GM21786 (cell line): ENCODE measurements at regions not wholly inside any gene's neighbourhood (a gene's known extent, or its start where the extent isn't known, plus 50 kb on each side); places are given as distances from the start of the nearest gene placed in this dataset.
"Not testable (repeated sequence)": the region's sequence is repeated elsewhere in the genome, so short reads cannot be mapped to it uniquely, and the experiment has no call there.

Source experiments
- ATAC-seq: cut with Tn5 transposase; IDR thresholded peaks from one replicate; pipeline ENCODE4 v1.9.1; 2021; ENCODE audit not compliant: unreplicated experiment

DNA sequence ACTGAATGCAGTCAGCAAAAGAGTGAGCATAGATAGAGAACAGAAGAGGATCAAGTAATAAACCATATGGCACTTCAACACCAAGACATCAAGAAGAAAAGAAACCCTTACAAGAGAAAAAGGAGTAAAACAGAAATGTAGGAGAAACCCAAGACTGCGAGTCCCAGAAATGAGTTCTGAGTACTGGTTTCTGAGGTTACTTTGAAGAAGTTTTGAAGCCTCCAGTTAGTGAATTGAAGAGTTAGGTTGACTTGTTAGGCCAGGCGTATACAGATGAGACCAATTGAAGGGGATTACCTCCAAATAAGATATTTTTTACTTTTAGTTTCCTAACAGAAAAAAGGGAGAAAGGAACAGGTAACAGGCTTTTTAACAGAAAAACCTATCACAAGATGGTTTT lies 162.2 kb upstream of the SSTR1 start:
- ATAC-seq = no peak

DNA sequence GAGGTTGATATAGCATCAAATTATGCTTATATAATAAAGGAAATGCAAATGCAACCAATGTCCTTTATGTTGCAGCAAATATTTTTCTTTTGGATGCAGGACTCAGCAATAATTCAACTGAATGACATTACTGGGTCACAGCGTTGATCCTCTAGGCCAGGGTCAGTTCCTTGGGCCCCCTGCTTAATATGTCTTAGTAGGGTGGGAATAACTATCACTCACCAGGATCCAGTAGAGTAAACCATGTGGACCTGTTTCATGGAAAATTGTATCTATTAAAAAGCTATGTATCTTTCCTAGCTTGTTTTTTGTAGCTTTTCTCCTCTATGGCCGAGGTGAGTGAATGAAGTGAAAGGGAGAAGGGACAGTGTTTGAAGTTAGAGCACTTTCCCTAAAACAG lies 161.5 kb upstream of the SSTR1 start:
- ATAC-seq = no peak

DNA sequence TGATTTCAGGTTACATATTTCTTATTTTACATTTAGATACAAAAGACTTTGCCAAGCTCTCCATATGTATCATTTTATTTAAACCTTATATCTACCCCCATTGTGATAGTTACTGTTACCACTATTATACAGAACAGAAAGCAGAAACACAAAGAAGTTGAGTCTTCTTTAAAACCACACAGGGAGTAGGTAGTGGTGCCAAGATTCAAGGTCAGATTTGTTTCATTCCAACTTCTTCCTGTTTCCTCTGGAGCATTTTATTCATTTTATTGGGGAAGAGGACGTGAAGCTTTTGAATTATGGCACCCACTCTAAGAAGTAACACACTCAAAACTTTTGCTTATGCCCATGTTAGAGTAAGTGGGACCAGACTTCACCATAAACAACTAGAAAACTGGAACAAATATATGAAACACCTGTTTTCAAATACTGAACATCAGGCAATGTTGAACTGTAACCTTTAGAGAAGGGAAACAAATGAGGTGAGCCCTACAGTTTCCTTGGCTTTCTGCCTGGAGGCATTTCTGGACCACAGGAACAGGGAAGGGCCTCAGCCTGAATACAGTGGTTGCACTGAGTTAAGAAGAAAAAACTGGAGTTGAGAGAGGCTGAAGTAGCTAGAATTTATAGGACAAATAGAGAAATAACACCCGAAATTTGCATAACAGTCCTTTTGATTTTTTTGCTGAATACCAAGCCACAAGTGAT lies 160.4 kb upstream of the SSTR1 start:
- no peak for ATAC-seq

DNA sequence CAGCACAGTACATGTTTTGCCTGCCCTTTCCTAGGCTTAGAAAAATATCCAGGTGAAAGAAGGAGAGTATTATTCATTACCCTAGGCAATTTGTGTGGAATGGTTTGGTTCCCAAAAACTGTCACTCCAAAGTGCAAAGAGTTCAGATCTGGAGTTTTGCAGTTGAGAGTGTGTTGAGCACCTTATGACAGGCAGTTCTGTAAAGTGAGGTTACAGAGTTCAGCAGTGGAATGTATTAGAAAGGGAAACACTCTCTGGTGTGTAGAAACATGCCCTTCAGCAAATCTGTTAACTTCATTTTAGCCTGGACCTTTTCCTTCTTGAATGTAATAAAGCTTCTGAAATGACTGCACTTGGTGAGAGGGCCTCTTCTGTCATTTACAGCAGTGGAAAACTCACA lies 154.0 kb upstream of the SSTR1 start:
- no peak for ATAC-seq

DNA sequence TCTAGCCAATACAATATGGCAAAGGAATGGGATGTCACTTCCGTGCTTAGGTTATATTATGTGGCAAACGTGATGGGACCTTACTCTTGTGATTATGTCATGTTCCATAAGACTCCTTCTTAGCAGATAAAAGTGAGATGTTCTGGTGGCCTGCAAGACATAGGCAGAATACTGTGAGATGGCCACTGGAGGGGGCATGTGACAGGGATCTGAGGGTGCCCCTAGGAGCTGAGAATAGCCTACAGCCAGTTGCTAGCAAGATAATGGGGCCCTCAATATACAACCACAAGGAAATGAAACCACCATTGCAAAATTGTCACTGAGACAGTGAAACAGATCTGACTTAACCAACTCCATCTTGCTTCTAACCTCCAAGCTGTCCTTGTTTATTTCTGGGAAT lies 151.4 kb upstream of the SSTR1 start:
- no peak for ATAC-seq

DNA sequence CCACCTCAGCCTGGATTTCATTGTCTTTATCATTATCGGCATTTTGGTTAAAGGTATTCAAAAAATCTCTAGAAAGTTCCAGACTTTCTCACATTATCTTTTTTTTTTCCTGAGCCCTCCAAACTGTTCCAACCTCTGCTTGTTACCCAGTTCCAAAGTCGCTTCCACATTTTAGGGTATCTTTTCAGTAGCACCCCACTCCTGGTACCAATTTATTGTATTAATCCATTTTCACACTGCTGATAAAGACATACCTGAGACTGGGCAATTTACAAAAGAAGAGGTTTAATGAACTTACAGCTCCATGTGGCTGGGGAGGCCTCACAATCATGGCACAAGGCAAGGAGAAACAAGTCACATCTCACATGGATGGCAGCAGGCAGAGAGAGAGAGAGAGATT lies 145.5 kb upstream of the SSTR1 start:
- not testable (repeated sequence) for ATAC-seq

DNA sequence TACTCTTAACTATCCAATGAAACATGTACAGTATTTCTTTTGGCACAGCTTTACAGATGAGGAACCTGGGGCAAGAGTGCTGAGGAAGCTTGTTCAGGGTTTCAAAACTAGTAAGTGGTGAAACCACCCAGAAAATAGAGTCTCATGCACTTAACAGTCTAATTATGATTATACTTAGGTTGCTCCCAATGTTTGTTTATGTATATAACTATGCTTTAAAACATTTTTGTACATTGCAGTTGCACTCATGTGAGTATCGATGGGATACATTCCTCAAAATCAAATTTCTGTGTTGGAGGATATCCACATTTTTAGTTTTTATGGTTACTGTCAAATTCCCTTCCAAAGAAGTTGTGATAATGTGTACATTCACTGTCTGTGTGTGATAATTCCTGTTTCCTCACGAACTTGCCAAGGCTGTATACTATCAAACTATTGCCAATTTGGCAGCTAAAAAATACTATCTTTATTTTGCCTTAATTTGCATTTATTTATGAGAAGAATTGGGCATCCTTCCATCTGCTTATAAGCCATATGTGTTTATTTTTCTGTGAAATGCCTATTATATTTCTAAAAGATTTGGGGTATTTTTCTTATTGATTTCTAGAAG lies 143.9 kb upstream of the SSTR1 start:
- ATAC-seq = no peak

DNA sequence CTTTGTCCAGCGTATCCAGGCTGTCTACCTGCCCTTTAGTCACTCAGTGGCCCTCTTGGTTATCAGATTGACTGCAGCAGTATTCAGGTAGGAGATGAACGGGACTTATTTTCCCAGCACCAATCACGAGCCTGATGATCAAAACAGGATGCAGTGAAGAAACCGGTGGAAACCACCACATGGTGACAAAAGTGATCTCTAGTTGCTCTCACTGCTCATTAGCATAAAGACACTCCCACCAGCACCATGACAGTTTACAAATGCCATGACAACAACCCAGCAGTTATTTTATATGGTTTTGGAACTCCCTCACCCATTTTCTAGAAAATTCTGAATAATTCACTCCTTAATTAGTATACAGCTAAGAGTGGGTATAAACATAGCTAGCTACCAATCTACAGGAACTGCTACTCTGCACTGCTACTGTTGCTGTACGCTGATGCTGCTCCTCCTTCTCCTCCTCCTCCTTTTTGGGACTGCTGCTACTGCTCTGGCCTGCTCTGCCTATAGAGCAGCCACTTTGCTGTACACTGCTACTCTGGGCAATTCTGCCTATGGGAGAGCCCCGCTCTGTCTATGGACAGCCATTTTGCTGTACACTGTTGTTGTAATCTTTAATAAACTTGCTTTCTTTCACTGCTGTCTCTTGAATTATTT lies 142.5 kb upstream of the SSTR1 start:
- ATAC-seq = no peak

DNA sequence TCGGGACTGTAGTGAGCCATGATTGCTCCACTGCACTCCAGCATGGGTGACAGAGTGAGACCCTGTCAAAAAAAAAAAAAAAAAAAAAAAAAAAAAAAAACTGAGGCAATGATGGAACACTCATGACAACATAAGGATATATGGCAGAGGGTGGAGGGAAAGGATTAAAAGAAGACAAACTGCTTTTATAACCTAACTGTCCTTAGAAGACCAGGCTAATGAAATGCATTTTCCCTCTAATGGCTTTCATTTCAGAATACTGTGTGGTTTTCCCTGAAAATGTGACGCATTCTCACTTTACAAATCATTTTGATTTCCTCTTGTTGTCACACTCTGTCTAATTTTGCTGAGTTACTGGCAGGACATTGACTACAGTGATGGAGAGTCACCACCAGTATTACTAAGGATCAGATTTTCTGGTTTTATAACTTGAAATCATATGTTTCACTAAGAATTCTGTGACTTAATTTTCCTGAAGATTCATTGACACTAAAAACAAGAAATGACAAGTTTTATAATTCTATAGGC lies 137.6 kb upstream of the SSTR1 start:
- ATAC-seq = no peak

DNA sequence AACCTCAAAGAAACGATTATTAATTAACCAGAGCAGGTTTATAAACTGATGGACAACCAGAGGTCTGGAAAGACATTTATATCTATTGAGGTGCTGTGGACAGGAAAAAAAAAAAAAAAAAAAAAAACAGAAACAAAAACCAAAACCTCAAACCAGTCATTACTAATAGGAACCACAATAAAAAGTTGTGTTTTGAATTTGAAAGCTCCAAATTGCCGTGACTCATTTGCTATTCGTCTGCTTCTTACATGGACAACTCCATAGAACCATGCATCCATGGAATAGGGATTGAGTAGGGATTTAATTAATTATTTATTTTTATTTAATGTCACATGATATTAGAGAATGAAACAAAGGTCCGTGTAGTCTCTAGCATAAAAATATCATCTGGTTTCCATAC lies 134.1 kb upstream of the SSTR1 start:
- no peak for ATAC-seq

DNA sequence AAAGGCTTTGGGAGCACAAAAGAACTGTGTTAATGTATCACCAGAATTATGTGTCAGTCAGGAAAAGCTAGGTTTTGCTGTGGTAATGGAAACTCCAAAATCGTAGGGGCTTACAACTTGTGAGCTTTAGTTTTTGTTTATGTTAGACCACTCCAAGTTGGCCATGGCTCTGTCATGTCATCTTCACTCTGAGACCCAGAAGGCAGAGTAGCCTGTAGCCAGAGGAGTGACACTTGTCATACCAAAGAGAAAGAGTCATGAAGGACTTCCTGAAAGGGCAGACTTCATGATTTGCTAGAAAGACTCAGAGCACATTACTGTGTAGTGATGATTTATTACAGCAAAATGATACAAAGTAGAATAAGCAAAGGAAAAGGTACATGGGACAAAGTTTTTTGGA lies 133.6 kb upstream of the SSTR1 start:
- ATAC-seq = no peak

DNA sequence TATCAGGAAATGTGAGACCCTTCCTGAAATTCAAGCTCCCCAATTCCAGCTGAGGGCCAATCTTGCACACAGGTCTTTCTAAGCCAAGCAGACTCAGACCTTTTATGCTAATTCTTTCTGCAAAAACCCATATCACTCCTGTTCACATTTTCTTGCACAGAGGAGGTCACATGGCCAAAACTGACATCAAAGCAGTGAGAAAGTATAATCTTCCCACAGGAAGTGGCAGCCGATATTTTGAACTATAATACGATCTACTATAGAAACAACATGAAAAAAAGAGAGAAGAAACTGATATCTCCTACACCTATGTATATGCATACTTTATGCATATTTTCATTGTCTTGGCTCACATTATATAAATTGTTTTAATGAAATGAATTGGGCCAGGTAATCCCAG lies 132.9 kb upstream of the SSTR1 start:
- no peak for ATAC-seq

DNA sequence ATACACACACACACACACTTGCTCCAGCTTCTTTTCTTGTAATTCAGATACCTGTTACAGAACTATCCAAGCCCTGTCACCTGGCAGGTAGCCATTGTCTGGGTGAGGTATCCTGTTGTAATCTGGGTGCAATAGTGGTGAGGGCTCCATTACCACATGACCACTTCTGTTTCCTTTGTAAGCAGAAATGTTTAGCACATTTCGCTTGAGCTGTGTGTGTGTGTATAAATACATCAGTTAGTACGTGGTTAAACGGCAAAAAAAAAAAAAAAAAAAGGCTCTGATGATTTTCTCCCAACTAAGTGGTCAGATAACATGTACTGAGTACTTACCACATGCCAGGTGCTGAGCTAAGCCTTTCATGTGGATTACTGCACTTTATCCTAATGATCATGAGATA lies 129.3 kb upstream of the SSTR1 start:
- ATAC-seq = no peak

DNA sequence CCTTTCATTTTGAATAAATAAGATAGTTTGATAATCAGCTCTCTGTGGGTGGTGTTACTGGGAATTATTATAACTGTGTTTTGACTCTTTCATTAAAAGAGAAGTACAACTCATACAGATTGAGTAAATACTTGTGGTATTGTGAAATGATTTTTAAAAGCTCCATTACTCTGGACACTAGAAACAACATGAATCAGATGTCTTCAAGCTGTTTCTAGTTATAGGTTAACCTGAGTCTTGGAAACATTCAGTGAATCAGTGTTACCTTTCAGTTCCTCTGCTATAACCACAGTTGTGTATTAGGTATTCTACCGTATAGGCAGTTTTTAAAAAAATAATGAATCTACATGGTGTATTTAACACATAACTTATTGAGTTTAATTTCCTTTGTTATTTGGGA lies 128.4 kb upstream of the SSTR1 start:
- ATAC-seq = no peak

DNA sequence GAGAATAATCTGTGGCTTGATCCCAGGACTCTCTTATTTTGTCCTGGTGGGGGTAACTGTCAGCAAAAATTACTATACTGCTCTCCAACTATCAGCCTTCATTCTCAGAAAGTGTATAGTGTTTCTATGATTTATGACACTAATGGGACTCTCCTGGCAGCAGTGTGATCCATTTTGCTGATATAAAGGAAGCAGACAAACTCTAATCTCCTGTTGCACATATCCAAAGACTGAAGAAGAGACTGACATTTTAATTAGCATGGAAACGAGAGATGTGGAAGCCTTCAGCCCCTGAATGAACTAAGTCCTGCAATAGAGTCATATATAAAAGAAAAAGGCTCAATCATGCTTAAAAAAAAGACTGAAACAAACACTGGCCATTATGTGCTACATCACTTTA lies 127.8 kb upstream of the SSTR1 start:
- ATAC-seq = no peak

DNA sequence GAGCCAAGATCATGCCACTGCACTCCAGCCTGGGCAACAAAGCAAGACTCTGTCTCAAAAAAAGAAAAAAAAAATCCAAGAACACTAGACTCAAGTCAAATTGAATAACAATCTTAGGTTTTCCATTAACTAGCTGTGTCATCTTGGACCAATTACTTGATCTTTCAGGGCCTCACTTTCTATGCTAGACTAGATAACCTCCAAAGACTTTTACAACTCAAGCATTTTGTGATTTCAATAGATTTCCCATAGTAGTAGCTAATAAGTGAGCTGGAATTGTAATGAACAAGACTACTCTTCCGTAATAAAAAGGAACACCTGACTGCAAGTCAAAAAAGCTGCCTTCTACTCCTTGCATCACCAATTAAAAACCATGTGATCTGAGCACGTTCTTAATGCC lies 127.0 kb upstream of the SSTR1 start:
- no peak for ATAC-seq

DNA sequence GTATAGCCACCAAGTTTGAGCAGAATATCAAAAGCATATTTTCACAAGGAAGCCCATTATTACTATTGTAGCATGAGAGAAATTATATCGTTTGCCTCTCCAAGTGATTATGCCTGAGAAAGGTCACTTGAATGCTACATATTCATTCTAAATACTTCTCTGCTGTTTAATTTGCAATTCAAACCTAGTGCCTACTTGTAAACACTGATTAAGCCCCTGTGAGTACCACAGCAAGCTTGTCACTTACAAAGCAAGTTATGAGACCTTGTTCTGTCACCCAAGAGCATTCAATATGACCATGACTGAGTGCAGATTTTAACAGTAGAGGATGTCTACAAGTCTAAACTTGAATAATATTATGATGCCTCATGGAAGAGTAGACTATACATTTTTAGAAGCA lies 124.7 kb upstream of the SSTR1 start:
- no peak for ATAC-seq

DNA sequence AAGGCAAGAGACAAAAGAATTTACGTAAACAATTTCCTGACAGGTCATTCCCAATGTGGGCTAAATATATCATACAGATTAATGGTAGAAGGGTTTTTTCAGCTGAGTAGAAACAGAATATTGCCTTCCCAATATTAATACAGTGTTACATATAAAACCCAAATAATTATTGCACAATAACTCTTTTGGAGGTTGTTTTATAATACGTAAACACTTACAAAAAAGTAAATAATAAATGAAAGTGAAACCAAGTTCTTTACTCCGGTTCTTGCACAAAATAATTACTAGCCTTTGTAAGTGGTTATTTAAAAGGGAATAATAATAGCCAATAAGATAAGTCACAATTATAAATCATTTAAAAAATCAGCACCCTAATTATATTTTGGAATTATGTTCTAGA lies 118.6 kb upstream of the SSTR1 start:
- no peak for ATAC-seq

DNA sequence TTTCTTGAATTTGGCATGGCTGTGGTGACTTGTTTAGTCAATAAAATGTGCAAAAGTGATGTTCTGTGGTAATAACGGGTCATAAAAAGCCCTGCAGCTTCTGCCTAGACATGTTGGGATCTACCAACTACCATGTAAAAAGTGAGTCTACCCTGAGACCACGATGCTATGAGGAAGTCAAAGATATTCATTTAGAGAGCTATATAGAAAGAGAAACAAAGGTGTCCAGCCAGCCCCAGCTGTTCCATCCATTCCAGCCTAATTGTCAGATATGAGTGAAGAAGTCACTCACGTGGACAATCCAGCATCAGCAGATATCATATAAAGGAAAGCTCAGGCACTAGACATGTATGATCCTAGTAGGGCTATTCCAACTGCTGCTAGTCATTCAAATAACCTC lies 117.2 kb upstream of the SSTR1 start:
- no peak for ATAC-seq

DNA sequence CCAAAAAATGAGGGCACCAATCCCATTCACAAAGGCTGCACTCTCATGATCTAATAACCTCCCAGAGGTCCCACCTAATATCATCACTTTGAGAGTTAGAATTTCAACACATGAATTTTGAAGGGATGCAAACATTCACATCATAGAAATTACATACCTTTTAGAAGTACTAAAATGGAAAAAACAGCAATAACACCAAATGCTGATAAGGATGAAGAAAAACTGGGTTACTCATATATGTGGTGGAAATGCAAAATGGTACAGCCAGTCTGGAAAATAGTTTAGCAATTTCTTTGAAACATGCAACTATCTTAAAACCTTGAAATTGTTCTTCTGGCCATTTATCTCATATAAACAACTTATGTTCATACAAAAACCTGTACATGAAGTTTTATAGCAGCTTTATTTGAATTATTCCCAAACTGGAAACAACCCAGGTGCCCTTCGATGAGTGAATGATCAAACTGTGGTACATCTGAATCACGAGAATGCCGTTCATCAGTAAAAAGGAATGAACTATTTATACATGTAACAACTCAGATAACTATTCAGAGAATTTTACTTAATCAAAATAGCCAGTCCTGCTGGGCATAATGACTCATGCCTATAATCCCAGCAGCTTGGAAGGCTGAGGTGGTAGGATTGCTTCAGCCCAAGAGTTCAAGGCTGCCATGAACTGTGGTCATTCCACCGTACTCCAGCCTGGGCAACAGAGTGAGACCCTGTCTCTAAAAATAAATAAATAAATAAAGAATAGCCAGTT lies 109.4 kb upstream of the SSTR1 start:
- ATAC-seq = no peak

DNA sequence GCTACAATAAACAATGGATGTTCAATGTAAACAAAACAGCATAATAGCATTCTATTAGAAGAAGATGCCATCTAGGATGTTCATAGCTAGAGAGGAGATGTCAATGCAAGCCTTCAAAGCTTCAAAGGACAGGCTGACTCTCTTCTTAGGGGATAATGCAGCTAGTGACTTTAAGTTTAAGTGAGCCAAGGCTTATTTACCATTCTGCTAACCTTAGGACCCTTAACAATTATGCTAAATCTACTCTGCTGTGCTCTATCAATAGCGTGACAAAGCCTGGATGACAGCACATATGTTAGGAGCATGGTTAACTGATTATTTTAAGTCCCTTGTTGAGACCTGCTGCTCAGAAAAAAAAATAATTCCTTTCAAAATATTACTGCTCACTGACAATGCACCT lies 106.0 kb upstream of the SSTR1 start:
- ATAC-seq = no peak
